Muscle layer of duodenum (tissue), 2 donors: ENCODE measurements at regions not wholly inside any gene's neighbourhood (a gene's known extent, or its start where the extent isn't known, plus 50 kb on each side); places are given as distances from the start of the nearest gene placed in this dataset.
"Not testable (repeated sequence)": the region's sequence is repeated elsewhere in the genome, so short reads cannot be mapped to it uniquely, and the experiment has no call there.

Source experiments
- H3K27ac ChIP-seq: one replicate; pipeline ENCODE4 v1.7.0; 2013; ENCODE audit warnings: mild to moderate bottlenecking, low read length
- H3K27me3 ChIP-seq: one replicate; pipeline ENCODE4 v1.7.0; 2013; ENCODE audit warnings: low read depth, mild to moderate bottlenecking, control low read depth, low read length
- H3K36me3 ChIP-seq, 2 donors: one replicate each; pipeline ENCODE4 v1.7.0; 2013; ENCODE audit warnings: low read length in 2 of 2, control low read depth in 1 of 2, mild to moderate bottlenecking in 1 of 2; ENCODE audit not compliant: insufficient read depth in 2 of 2, control insufficient read depth in 1 of 2
- H3K4me1 ChIP-seq, 2 donors: one replicate each; pipeline ENCODE4 v1.7.0; 2013; ENCODE audit warnings: low read length in 2 of 2, mild to moderate bottlenecking in 2 of 2, control low read depth in 1 of 2, moderate library complexity in 1 of 2; ENCODE audit not compliant: insufficient read depth in 2 of 2, control insufficient read depth in 1 of 2
- H3K4me3 ChIP-seq, 2 donors: one replicate each; pipeline ENCODE4 v1.7.0; 2013; ENCODE audit warnings: low read length in 2 of 2, low read depth in 1 of 2, mild to moderate bottlenecking in 1 of 2
- H3K9me3 ChIP-seq, 2 donors: one replicate each; pipeline ENCODE4 v1.7.0; 2013; ENCODE audit warnings: low read length in 2 of 2, control low read depth in 1 of 2, mild to moderate bottlenecking in 1 of 2; ENCODE audit not compliant: control insufficient read depth in 1 of 2
- donor health status: healthy.

- Histone ChIP-seq H3K4me1 (no peaks in the 10 kb centered on the region), H3K36me3 (no peaks in the 10 kb centered on the region), H3K9me3 (no peaks in the 10 kb centered on the region), H3K27me3 (no peaks in the 10 kb centered on the region), H3K27ac (no peak overlapping the region), H3K4me3 (no peak overlapping the region)
These were observed 230.7 kb downstream of the TOMM20 start for GRCh38 chr1:234897754-234898454.

- H3K36me3 ChIP-seq: no peaks in the 10 kb centered on the region
These were observed 231.3 kb downstream of the TOMM20 start for GRCh38 chr1:234897390-234897749.

GRCh38 chr1:234896477-234897389 is 231.9 kb downstream of the TOMM20 start:
- Histone ChIP-seq H3K27ac (no peak overlapping the region), H3K9me3 (no peaks in the 10 kb centered on the region), H3K36me3 (no peaks in the 10 kb centered on the region), H3K4me3 (no peak overlapping the region), H3K27me3 (no peaks in the 10 kb centered on the region), H3K4me1 (no peaks in the 10 kb centered on the region)

More at GRCh38 chr1:234897390-234897749, 231.3 kb downstream of the TOMM20 start:
- Histone ChIP-seq H3K27me3 (no peaks in the 10 kb centered on the region), H3K4me1 (no peaks in the 10 kb centered on the region), H3K9me3 (no peaks in the 10 kb centered on the region), H3K4me3 (no peak overlapping the region), H3K27ac (no peak overlapping the region)

DNA sequence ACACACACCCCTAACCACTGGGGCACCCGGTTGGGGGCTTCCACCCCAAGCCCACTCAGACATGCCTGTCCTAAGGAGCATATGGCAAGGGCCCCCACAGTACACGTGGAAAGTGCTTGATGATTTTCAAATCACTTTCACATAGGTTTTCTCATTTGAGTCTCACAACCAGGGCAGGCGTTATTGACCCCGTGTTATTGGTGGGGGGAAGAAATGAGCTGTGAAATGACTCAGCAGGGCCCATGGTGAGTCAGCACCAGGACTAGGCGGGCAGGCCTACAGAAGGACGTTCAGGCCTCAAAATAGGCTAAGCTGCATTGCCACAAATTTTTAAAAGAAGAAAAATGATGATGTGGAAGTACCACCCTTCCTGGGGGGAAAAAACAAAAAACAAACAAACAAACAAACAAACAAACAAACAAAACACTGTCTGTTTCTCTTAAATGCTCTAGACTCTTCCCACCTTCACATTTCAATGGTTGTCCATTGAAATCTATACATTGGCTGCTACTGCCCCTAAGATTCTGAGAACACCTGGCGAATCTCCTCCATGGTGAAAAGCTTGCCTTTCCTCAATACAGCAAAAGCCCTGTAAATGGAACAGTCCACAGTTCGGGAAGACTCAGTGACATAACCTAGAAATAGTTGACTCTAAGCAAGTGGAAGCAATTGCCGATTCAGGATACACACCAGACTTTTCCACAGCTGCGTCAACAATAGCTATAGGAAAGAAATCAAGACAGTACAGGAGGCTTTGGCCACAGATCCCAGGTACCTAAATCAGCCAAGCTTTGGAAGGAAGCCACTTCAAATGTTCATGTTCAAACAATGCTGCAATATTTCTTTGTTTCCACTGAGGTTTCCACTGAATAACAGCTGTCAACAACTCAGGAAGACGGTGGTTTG is 234.7 kb downstream of the TOMM20 start:
- no peak overlapping the region for H3K27ac ChIP-seq
- no peak overlapping the region for H3K4me3 ChIP-seq
- no peaks in the 10 kb centered on the region for H3K9me3 ChIP-seq
- H3K36me3 ChIP-seq: no peaks in the 10 kb centered on the region
- no peaks in the 10 kb centered on the region for H3K4me1 ChIP-seq
- H3K27me3 ChIP-seq: no peaks in the 10 kb centered on the region

- H3K27ac ChIP-seq: no peak overlapping the region
- no peaks in the 10 kb centered on the region for H3K9me3 ChIP-seq
- no peaks in the 10 kb centered on the region for H3K4me1 ChIP-seq
- no peaks in the 10 kb centered on the region for H3K27me3 ChIP-seq
- H3K36me3 ChIP-seq: no peaks in the 10 kb centered on the region
- H3K4me3 ChIP-seq: no peak overlapping the region
These were observed 235.3 kb downstream of the TOMM20 start for GRCh38 chr1:234893359-234893724.

GRCh38 chr1:234892642-234893041 is 236.0 kb downstream of the TOMM20 start:
- Histone ChIP-seq H3K27ac (no peak overlapping the region), H3K27me3 (no peaks in the 10 kb centered on the region), H3K4me1 (no peaks in the 10 kb centered on the region), H3K9me3 (no peaks in the 10 kb centered on the region), H3K4me3 (no peak overlapping the region), H3K36me3 (no peaks in the 10 kb centered on the region)

GRCh38 chr1:234891427-234891826 is 237.2 kb downstream of the TOMM20 start:
- Histone ChIP-seq H3K36me3 (no peaks in the 10 kb centered on the region), H3K4me1 (peaks cover 0 to 5% of the 10 kb centered on the region in 2 donors)

GRCh38 chr1:234889643-234890042 is 239.0 kb downstream of the TOMM20 start:
- H3K4me3 ChIP-seq: no peak overlapping the region
- H3K4me1 ChIP-seq: peaks cover 10 to 17% of the 10 kb centered on the region in 2 donors
- H3K9me3 ChIP-seq: no peaks in the 10 kb centered on the region
- H3K27ac ChIP-seq: no peak overlapping the region
- H3K36me3 ChIP-seq: no peaks in the 10 kb centered on the region
- H3K27me3 ChIP-seq: no peaks in the 10 kb centered on the region

More at GRCh38 chr1:234891427-234891826, 237.2 kb downstream of the TOMM20 start:
- Histone ChIP-seq H3K9me3 (no peaks in the 10 kb centered on the region), H3K27ac (no peak overlapping the region), H3K27me3 (no peaks in the 10 kb centered on the region), H3K4me3 (no peak overlapping the region)

GRCh38 chr1:234888247-234888646 is 240.4 kb downstream of the TOMM20 start:
- not testable (repeated sequence) for H3K27ac ChIP-seq, H3K27me3 ChIP-seq
- H3K4me1 ChIP-seq: peaks cover 14 to 17% of the 10 kb centered on the region in 2 donors

DNA sequence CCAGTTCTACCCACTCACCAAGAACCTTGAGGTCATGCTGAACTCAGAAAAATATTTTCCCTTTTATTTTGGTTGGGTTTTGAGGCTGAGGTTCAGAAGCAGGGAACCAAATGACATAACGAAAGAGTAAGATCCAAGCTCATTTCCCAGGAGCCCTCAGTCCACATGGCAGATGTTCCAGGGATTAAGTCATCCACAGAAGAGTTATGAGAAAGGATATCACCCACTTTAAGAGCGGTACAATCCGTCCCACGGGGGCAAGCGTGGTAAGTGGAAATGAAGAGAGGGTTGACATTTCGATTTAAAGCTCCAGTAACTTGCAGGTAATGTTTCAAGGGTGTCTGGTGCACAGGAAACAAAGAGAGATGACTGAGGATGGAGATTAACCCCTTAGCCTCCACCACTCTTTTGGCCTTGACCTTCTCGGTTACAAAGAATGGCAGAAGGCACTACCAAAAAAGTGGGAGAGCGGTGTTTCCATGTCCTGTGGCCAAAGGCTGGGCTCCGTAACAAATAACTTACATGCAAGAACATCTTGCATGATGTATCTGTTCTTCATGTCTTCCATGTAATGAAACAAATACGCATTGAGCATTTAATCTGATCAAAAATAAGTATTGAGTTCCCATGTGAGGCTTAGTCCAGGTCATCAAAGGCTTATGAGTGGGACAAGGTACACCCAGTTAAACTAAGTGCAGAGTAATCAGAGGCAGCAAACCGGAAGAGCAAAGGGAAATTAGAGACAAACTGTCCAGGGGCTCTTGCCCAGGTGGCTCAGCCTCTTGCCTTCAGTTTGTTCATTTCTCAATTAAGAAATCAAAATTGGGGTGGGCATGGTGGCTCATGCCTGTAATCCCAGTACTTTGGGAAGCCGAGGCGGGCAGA is 241.4 kb downstream of the TOMM20 start:
- Histone ChIP-seq H3K27me3 (no peaks in the 10 kb centered on the region), H3K27ac (no peak overlapping the region), H3K9me3 (peaks cover 0 to 3% of the 10 kb centered on the region in 2 donors), H3K4me3 (no peak overlapping the region), H3K4me1 (peaks cover 14 to 17% of the 10 kb centered on the region in 2 donors), H3K36me3 (no peaks in the 10 kb centered on the region)

More at GRCh38 chr1:234888247-234888646, 240.4 kb downstream of the TOMM20 start:
- H3K36me3 ChIP-seq, H3K9me3 ChIP-seq, H3K4me3 ChIP-seq: not testable (repeated sequence)
